ENCODE measurements at regions not wholly inside any gene's neighbourhood (a gene's known extent, or its start where the extent isn't known, plus 50 kb on each side); places are given as distances from the start of the nearest gene placed in this dataset.

- TF ChIP-seq CTCF (IDR thresholded peaks at IDR 0.05) (no peak), POLR2A (IDR thresholded peaks at IDR 0.05) (no peak)
Observed at GRCh38 chr6:48200869-48201390, 89.9 kb upstream of the PTCHD4 start.
